IMR-90 (cell line): ENCODE measurements at regions not wholly inside any gene's neighbourhood (a gene's known extent, or its start where the extent isn't known, plus 50 kb on each side); places are given as distances from the start of the nearest gene placed in this dataset.

ENCODE experiments used
- CEBPB ChIP-seq: IDR thresholded peaks from 2 replicates; pipeline ENCODE4 v1.6.1; 2012; ENCODE audit warnings: low read depth, low read length, improper control_type of control experiment
- CTCF ChIP-seq: conservative IDR thresholded peaks from 2 replicates; pipeline ENCODE4 v1.5.1; 2012; ENCODE audit warnings: mild to moderate bottlenecking, low read depth, low read length, improper control_type of control experiment
- ELK1 ChIP-seq: fragments of 150-350 bp; IDR thresholded peaks from 2 replicates; pipeline ENCODE4 v1.6.1; 2016; ENCODE audit warnings: low read depth, mild to moderate bottlenecking, low read length, moderate library complexity, borderline replicate concordance
- MXI1 ChIP-seq: IDR thresholded peaks from 2 replicates; pipeline ENCODE4 v1.6.1; 2012; ENCODE audit warnings: low read depth, mild to moderate bottlenecking, low read length, moderate library complexity, borderline replicate concordance
- RFX5 ChIP-seq: IDR thresholded peaks from 2 replicates; pipeline ENCODE4 v1.8.0; 2012; ENCODE audit warnings: low read depth, mild to moderate bottlenecking, low read length, moderate library complexity

- TF ChIP-seq CTCF: no peak
- no peak for TF ChIP-seq RFX5
- no peak for TF ChIP-seq CEBPB
- no peak for TF ChIP-seq MXI1
- no peak for TF ChIP-seq ELK1
These were observed 102.2 kb upstream of the SDK2 start for GRCh38 chr17:73746314-73747073.
